ENCODE measurements at regions not wholly inside any gene's neighbourhood (a gene's known extent, or its start where the extent isn't known, plus 50 kb on each side); places are given as distances from the start of the nearest gene placed in this dataset.
"Not testable (repeated sequence)": the region's sequence is repeated elsewhere in the genome, so short reads cannot be mapped to it uniquely, and the experiment has no call there.

GRCh38 chr5:72584466-72584865 lies 77.3 kb upstream of the ZNF366 start:
- Histone ChIP-seq H3K27ac (ENCODE audit: low read depth in 2 of 2, low read length in 1 of 2) (no peak overlapping the region), H3K4me3 (ENCODE audit: low read depth in 2 of 2, low read length in 1 of 2) (no peak overlapping the region), H3K4me2 (no peak overlapping the region), H3K9ac (no peak overlapping the region), H3K36me3 (replicated peaks in 1 of 2; ENCODE audit: control insufficient read depth in 1 of 2, insufficient read depth in 2 of 2, low read length in 1 of 2) (no peaks in the 10 kb centered on the region), H3K9me3 (no peaks in the 10 kb centered on the region), H2AFZ (ENCODE audit: low read depth) (no peak overlapping the region), H3F3A (replicated peaks; ENCODE audit: insufficient read depth) (no peaks in the 10 kb centered on the region), H3K79me2 (ENCODE audit: insufficient read depth) (no peaks in the 10 kb centered on the region), H3K27me3 (ENCODE audit: insufficient read depth) (no peaks in the 10 kb centered on the region), H3K4me1 (ENCODE audit: control insufficient read depth in 1 of 2, insufficient read depth in 2 of 2, low read depth in 1 of 2, low read length in 1 of 2) (peaks cover 0 to 2% of the 10 kb centered on the region in 2 experiments; a peak in 2 of 4 replicates), H3K9me2 (no peaks in the 10 kb centered on the region), H4K20me1 (ENCODE audit: insufficient read depth) (no peaks in the 10 kb centered on the region)
- CTCF ChIA-PET: interaction anchor here (1.1 to 1.3 kb wide), 2 partner anchors 26 to 27 kb away, joined by 3 read pairs; no protein-coding TSS in a partner anchor
- TF ChIP-seq NRF1 (IDR thresholded peaks at IDR 0.05; ENCODE audit: low read depth, low read length) (no peak), RAD21 (IDR thresholded peaks at IDR 0.05; ENCODE audit: low read length) (0 out of 2 replicates have a peak, but pooled peaks have one; percentile 3), CHD2 (IDR thresholded peaks at IDR 0.05; ENCODE audit: low read length, partially characterized antibody) (no peak)
- WGBS (ENCODE audit: low lambda C conversion rate): 71% methylated on average over 3 of the region's 3 CpGs
- POLR2A ChIA-PET: no interaction called here
- DNase-seq: no peak

GRCh38 chr5:72579290-72579689 lies 72.1 kb upstream of the ZNF366 start:
- H2AFZ ChIP-seq (ENCODE audit: low read depth); POLR2A ChIA-PET; H3K9ac ChIP-seq; H3K9me2 ChIP-seq; H3K27ac ChIP-seq (ENCODE audit: low read depth in 2 of 2, low read length in 1 of 2); CTCF ChIA-PET; H3K36me3 ChIP-seq (replicated peaks in 1 of 2; ENCODE audit: control insufficient read depth in 1 of 2, insufficient read depth in 2 of 2, low read length in 1 of 2); H4K20me1 ChIP-seq (ENCODE audit: insufficient read depth); H3K27me3 ChIP-seq (ENCODE audit: insufficient read depth); H3F3A ChIP-seq (replicated peaks; ENCODE audit: insufficient read depth); H3K79me2 ChIP-seq (ENCODE audit: insufficient read depth); H3K4me3 ChIP-seq (ENCODE audit: low read depth in 2 of 2, low read length in 1 of 2); H3K4me1 ChIP-seq (ENCODE audit: control insufficient read depth in 1 of 2, insufficient read depth in 2 of 2, low read depth in 1 of 2, low read length in 1 of 2); H3K4me2 ChIP-seq; DNase-seq; H3K9me3 ChIP-seq: not testable (repeated sequence)
- 66% methylated on average over 2 of the region's 2 CpGs for WGBS (ENCODE audit: low lambda C conversion rate)

DNA sequence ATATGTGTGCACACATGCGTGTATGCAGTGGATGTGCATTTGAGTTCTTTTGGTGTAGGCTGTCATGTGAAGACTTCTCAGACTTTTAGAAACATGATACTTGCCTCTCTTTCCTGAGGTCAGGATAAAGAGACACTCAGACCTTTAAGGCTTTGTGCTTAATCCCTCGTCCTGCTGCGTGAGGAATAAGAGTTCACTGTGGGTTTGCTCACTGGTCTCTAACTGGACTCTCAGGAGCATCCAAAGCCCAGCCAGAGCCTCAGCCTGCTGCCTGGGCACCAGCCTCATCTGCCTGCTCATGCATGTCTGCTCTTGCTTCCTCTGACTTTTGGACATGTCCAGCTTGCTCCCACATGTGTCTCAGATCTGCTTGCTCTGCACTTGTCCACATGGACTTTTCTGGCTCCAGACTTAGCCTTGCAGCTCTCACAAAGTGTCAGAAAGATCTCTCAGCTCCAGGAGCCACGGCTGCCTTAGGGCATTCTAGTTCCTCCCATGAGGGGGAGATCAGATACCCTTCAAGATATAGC lies 65.1 kb upstream of the ZNF366 start:
- no peaks in the 10 kb centered on the region for H3K27me3 ChIP-seq (ENCODE audit: insufficient read depth)
- 63% methylated on average over 4 of the region's 4 CpGs for WGBS (ENCODE audit: low lambda C conversion rate)
- H3F3A ChIP-seq (replicated peaks; ENCODE audit: insufficient read depth): no peaks in the 10 kb centered on the region
- TF ChIP-seq CHD2 (IDR thresholded peaks at IDR 0.05; ENCODE audit: low read length, partially characterized antibody) (no peak), TAF1 (IDR thresholded peaks at IDR 0.05; ENCODE audit: borderline replicate concordance, low read depth, low read length) (no peak), ELF1 (IDR thresholded peaks at IDR 0.05) (no peak), USF1 (IDR thresholded peaks at IDR 0.05; ENCODE audit: borderline replicate concordance, low read depth) (no peak), EP300 (IDR thresholded peaks at IDR 0.05; ENCODE audit: borderline replicate concordance in 1 of 2, low read depth in 1 of 2, low read length in 1 of 2) (no peak), GABPA (IDR thresholded peaks at IDR 0.05; ENCODE audit: low read depth) (no peak), MXI1 (IDR thresholded peaks at IDR 0.05; ENCODE audit: low read depth, low read length) (no peak), FOXM1 (IDR thresholded peaks at IDR 0.05; ENCODE audit: low read depth) (no peak), YY1 (IDR thresholded peaks at IDR 0.05; ENCODE audit: low read depth) (no peak), TEAD4 (IDR thresholded peaks at IDR 0.05; ENCODE audit: borderline replicate concordance, insufficient read depth) (no peak), FOXJ3 (CRISPR knock-in tag; IDR thresholded peaks at IDR 0.05) (no peak), SMC3 (IDR thresholded peaks at IDR 0.05; ENCODE audit: low read depth, low read length) (no peak), EZH2phosphoT487 (IDR thresholded peaks at IDR 0.05; ENCODE audit: borderline replicate concordance, low read depth) (no peak), RFX5 (IDR thresholded peaks at IDR 0.05; ENCODE audit: low read length) (no peak)
- TF ChIP-seq, protein P1, sequence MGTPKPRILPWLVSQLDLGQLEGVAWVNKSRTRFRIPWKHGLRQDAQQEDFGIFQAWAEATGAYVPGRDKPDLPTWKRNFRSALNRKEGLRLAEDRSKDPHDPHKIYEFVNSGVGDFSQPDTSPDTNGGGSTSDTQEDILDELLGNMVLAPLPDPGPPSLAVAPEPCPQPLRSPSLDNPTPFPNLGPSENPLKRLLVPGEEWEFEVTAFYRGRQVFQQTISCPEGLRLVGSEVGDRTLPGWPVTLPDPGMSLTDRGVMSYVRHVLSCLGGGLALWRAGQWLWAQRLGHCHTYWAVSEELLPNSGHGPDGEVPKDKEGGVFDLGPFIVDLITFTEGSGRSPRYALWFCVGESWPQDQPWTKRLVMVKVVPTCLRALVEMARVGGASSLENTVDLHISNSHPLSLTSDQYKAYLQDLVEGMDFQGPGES (IDR thresholded peaks at IDR 0.05; ENCODE audit: low read depth, low read length): no peak
- TF ChIP-seq, protein P2, sequence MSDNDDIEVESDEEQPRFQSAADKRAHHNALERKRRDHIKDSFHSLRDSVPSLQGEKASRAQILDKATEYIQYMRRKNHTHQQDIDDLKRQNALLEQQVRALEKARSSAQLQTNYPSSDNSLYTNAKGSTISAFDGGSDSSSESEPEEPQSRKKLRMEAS (IDR thresholded peaks at IDR 0.05; ENCODE audit: low read depth): no peak
- TF ChIP-seq, protein P3, sequence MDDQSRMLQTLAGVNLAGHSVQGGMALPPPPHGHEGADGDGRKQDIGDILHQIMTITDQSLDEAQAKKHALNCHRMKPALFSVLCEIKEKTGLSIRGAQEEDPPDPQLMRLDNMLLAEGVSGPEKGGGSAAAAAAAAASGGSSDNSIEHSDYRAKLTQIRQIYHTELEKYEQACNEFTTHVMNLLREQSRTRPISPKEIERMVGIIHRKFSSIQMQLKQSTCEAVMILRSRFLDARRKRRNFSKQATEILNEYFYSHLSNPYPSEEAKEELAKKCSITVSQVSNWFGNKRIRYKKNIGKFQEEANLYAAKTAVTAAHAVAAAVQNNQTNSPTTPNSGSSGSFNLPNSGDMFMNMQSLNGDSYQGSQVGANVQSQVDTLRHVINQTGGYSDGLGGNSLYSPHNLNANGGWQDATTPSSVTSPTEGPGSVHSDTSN (IDR thresholded peaks at IDR 0.05): no peak
- no peaks in the 10 kb centered on the region for H4K20me1 ChIP-seq (ENCODE audit: insufficient read depth)
- no peak for DNase-seq
- no peaks in the 10 kb centered on the region; a peak in 1 of 4 replicates for H3K4me1 ChIP-seq (ENCODE audit: control insufficient read depth in 1 of 2, insufficient read depth in 2 of 2, low read depth in 1 of 2, low read length in 1 of 2)
- ChIA-PET POLR2A (no interaction called here), CTCF (interaction anchor here (0.9 kb wide), 1 partner anchor 127 kb away, joined by 3 read pairs; no protein-coding TSS in a partner anchor)
- no peaks in the 10 kb centered on the region for H3K9me3 ChIP-seq
- H3K4me2 ChIP-seq: no peak overlapping the region
- H3K4me3 ChIP-seq (ENCODE audit: low read depth in 2 of 2, low read length in 1 of 2): no peak overlapping the region
- H3K9ac ChIP-seq: no peak overlapping the region
- no peak overlapping the region for H3K27ac ChIP-seq (ENCODE audit: low read depth in 2 of 2, low read length in 1 of 2)
- no peaks in the 10 kb centered on the region for H3K36me3 ChIP-seq (replicated peaks in 1 of 2; ENCODE audit: control insufficient read depth in 1 of 2, insufficient read depth in 2 of 2, low read length in 1 of 2)
- no peaks in the 10 kb centered on the region for H3K79me2 ChIP-seq (ENCODE audit: insufficient read depth)
- H2AFZ ChIP-seq (ENCODE audit: low read depth): no peak overlapping the region
- H3K9me2 ChIP-seq: no peaks in the 10 kb centered on the region
